ENCODE measurements at regions not wholly inside any gene's neighbourhood (a gene's known extent, or its start where the extent isn't known, plus 50 kb on each side); places are given as distances from the start of the nearest gene placed in this dataset.
"Not testable (repeated sequence)": the region's sequence is repeated elsewhere in the genome, so short reads cannot be mapped to it uniquely, and the experiment has no call there.

DNA sequence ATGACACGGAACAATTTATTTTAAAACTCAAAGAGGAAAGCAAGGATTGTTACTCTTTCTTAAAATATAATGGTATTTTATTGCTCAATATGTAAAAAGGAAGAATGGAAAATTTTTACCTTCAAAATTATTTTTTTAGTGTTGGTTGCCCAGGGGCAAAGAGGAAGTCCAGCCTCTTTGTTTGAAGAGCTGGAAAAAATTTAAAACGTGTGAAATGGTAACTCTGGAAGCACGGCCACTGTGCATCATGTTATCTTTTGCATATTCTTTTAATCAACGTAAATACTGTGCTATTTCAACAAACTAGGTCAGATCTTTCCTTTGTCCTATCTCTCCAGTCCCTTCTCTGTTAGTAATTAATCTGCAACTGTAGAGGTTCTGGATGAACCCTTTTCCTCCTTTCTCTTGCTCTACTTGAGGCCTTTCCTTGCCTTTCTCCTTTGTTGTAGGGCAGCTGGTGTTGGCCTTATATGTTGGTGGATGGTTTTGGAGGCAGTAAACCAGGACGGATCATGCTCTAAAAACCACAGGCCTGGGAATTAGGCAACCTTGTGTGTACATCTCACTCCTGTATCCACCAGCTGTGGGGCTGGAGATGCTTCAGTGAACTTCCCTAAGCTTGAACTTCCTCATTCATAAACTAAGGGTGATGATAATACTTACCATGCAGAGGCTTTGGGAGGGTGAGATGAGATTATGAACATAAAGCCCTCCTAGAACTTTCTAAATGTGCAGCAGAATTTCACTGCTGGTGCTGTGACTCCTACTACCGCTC, 143.3 kb downstream of the PRL start:
- TF ChIP-seq, protein P1, sequence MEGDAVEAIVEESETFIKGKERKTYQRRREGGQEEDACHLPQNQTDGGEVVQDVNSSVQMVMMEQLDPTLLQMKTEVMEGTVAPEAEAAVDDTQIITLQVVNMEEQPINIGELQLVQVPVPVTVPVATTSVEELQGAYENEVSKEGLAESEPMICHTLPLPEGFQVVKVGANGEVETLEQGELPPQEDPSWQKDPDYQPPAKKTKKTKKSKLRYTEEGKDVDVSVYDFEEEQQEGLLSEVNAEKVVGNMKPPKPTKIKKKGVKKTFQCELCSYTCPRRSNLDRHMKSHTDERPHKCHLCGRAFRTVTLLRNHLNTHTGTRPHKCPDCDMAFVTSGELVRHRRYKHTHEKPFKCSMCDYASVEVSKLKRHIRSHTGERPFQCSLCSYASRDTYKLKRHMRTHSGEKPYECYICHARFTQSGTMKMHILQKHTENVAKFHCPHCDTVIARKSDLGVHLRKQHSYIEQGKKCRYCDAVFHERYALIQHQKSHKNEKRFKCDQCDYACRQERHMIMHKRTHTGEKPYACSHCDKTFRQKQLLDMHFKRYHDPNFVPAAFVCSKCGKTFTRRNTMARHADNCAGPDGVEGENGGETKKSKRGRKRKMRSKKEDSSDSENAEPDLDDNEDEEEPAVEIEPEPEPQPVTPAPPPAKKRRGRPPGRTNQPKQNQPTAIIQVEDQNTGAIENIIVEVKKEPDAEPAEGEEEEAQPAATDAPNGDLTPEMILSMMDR (IDR thresholded peaks at IDR 0.05), result no peak
- no peak for DNase-seq
- Mint-ChIP-seq H3K4me3 (no peak overlapping the region), H3K9me3 (no peaks in the 10 kb centered on the region), H3K27ac (no peak overlapping the region), H3K4me1 (no peaks in the 10 kb centered on the region), H3K27me3 (ENCODE audit: low read depth in 2 of 2) (peaks cover 1 to 2% of the 10 kb centered on the region in 2 donors), H3K36me3 (no peaks in the 10 kb centered on the region)
- intact Hi-C loops (cut with micrococcal nuclease), result no loop called here
- Histone ChIP-seq H3K4me3 (ENCODE audit: low read length) (no peak overlapping the region), H3K9me3 (ENCODE audit: control insufficient read depth, insufficient read depth, low read length) (no peaks in the 10 kb centered on the region), H3K27me3 (ENCODE audit: control insufficient read depth, insufficient read depth, low read length) (no peaks in the 10 kb centered on the region), H3K4me1 (ENCODE audit: control insufficient read depth, insufficient read depth, low read length) (no peaks in the 10 kb centered on the region), H3K27ac (ENCODE audit: low read length) (no peak overlapping the region), H3K36me3 (ENCODE audit: control insufficient read depth, insufficient read depth, low read length) (no peaks in the 10 kb centered on the region)
- no peak for ATAC-seq
- 46% methylated on average over 5 of the region's 6 CpGs for WGBS (ENCODE audit: insufficient coverage)

DNA sequence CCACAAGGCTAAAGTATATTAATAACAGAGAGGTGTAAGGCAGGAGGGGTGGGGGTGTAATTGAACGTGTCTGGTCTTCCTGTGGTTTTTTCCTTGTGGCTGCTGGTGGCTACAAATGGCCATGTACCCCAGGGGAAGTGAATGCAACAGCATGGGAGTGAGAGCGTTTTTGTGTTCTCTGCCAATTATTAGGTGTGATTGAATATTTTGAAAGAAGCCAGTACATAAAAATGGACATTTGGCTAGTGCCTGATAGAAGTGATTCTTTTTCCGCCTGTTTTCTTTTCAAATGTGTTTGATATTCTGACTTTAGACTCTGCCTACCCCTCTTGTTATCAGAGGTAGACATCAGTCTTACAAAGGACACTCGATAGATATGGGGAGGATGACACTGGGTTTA, 141.3 kb downstream of the PRL start:
- no peak overlapping the region for H3K27ac Mint-ChIP-seq
- TF ChIP-seq, protein P1 (IDR thresholded peaks at IDR 0.05), result no peak
- Histone ChIP-seq H3K36me3 (ENCODE audit: control insufficient read depth, insufficient read depth, low read length) (no peaks in the 10 kb centered on the region), H3K4me1 (ENCODE audit: control insufficient read depth, insufficient read depth, low read length) (no peaks in the 10 kb centered on the region), H3K4me3 (ENCODE audit: low read length) (no peak overlapping the region), H3K9me3 (ENCODE audit: control insufficient read depth, insufficient read depth, low read length) (no peaks in the 10 kb centered on the region), H3K27ac (ENCODE audit: low read length) (no peak overlapping the region), H3K27me3 (ENCODE audit: control insufficient read depth, insufficient read depth, low read length) (no peaks in the 10 kb centered on the region)
- H3K36me3 Mint-ChIP-seq, result no peaks in the 10 kb centered on the region
- 38% methylated on average over 3 of the region's 4 CpGs for WGBS (ENCODE audit: insufficient coverage)
- H3K9me3 Mint-ChIP-seq, result no peaks in the 10 kb centered on the region
- intact Hi-C loops (cut with micrococcal nuclease), result no loop called here
- DNase-seq (no peak), ATAC-seq (no peak)
- no peaks in the 10 kb centered on the region for H3K4me1 Mint-ChIP-seq
- H3K4me3 Mint-ChIP-seq, result no peak overlapping the region
- H3K27me3 Mint-ChIP-seq (ENCODE audit: low read depth in 2 of 2), result peaks cover 0 to 2% of the 10 kb centered on the region in 2 donors

DNA sequence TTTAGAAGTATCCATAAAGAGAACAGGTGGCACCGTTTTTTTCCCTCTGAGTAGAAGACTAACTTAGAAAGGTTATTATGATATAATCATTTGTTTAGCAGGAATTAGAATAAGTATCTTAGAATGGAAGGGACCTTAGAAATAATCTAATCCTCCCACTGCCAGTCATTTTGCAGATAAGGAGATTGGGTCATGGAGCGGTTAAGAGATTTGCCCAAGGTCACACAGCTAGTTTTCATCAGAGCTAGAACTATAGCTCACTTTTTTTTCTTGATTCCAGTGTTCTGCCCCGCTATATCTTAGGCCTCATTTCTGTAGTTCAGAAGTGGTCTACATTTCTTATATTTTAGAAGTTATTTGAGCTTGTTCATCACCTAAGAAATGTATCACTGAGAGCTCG, 139.6 kb downstream of the PRL start:
- Histone ChIP-seq H3K4me1 (ENCODE audit: control insufficient read depth, insufficient read depth, low read length) (no peaks in the 10 kb centered on the region), H3K4me3 (ENCODE audit: low read length) (no peak overlapping the region), H3K27me3 (ENCODE audit: control insufficient read depth, insufficient read depth, low read length) (no peaks in the 10 kb centered on the region), H3K36me3 (ENCODE audit: control insufficient read depth, insufficient read depth, low read length) (no peaks in the 10 kb centered on the region), H3K9me3 (ENCODE audit: control insufficient read depth, insufficient read depth, low read length) (no peaks in the 10 kb centered on the region), H3K27ac (ENCODE audit: low read length) (no peak overlapping the region)
- TF ChIP-seq, protein P1 (IDR thresholded peaks at IDR 0.05), result no peak
- ATAC-seq (no peak), DNase-seq (no peak)
- no peak overlapping the region for H3K4me3 Mint-ChIP-seq
- no peaks in the 10 kb centered on the region for H3K9me3 Mint-ChIP-seq
- intact Hi-C loops (cut with micrococcal nuclease), result no loop called here
- H3K27ac Mint-ChIP-seq, result no peak overlapping the region
- H3K4me1 Mint-ChIP-seq, result no peaks in the 10 kb centered on the region
- 94% methylated on average over 2 of the region's 4 CpGs for WGBS (ENCODE audit: insufficient coverage)
- peaks cover 0 to 2% of the 10 kb centered on the region in 2 donors for H3K27me3 Mint-ChIP-seq (ENCODE audit: low read depth in 2 of 2)
- H3K36me3 Mint-ChIP-seq, result no peaks in the 10 kb centered on the region

DNA sequence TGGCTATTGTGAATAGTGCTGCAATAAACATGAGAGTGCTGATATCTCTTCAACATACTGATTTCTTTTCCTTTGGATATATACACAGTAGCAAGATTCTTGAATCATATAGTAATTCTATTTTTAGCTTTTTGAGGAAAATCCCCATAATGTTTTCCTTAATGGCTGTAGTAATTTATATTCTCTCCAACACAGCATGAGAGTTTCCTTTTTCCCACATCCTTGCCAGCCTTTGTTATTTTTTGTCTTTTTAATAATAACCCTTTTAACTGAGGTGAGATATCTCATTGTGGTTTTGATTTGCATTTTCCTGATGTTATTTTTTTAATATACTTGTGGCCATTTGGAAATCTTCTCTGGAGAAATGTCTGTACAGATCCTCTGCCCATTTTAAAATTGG, 132.6 kb downstream of the PRL start:
- DNase-seq (no peak), ATAC-seq (no peak)
- Histone ChIP-seq H3K4me3 (ENCODE audit: low read length) (no peak overlapping the region), H3K4me1 (ENCODE audit: control insufficient read depth, insufficient read depth, low read length) (no peaks in the 10 kb centered on the region), H3K36me3 (ENCODE audit: control insufficient read depth, insufficient read depth, low read length) (no peaks in the 10 kb centered on the region), H3K27me3 (ENCODE audit: control insufficient read depth, insufficient read depth, low read length) (no peaks in the 10 kb centered on the region), H3K9me3 (ENCODE audit: control insufficient read depth, insufficient read depth, low read length) (no peaks in the 10 kb centered on the region), H3K27ac (ENCODE audit: low read length) (no peak overlapping the region)
- intact Hi-C loops (cut with micrococcal nuclease), result no loop called here
- H3K9me3 Mint-ChIP-seq, result peaks cover 2 to 6% of the 10 kb centered on the region in 2 donors
- no peaks in the 10 kb centered on the region for H3K36me3 Mint-ChIP-seq
- H3K4me1 Mint-ChIP-seq, result no peaks in the 10 kb centered on the region
- TF ChIP-seq, protein P1 (IDR thresholded peaks at IDR 0.05), result no peak
- no peak overlapping the region for H3K4me3 Mint-ChIP-seq
- no peaks in the 10 kb centered on the region for H3K27me3 Mint-ChIP-seq (ENCODE audit: low read depth in 2 of 2)
- H3K27ac Mint-ChIP-seq, result no peak overlapping the region

DNA sequence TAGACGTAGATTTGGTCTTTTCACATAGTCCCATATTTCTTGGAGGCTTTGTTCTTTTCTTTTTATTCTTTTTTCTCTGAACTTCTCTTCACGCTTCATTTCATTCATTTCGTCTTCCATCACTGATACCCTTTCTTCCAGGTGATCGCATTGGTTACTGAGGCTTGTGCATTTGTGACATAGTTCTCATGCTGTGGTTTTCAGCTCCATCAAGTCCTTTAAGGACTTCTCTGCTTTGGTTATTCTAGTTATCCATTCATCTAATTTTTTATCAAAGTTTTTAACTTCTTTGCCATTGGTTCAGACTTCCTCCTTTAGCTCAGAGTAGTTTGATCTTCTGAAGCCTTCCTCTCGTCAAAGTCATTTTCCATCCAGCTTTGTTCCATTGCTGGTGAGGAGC, 125.8 kb downstream of the PRL start:
- H3K4me3 ChIP-seq (ENCODE audit: low read length); H3K4me1 ChIP-seq (ENCODE audit: control insufficient read depth, insufficient read depth, low read length); H3K27me3 ChIP-seq (ENCODE audit: control insufficient read depth, insufficient read depth, low read length); H3K36me3 ChIP-seq (ENCODE audit: control insufficient read depth, insufficient read depth, low read length); intact Hi-C loops (cut with micrococcal nuclease); H3K4me3 Mint-ChIP-seq; H3K36me3 Mint-ChIP-seq; H3K4me1 Mint-ChIP-seq; DNase-seq; ATAC-seq; H3K27ac ChIP-seq (ENCODE audit: low read length); H3K27me3 Mint-ChIP-seq (ENCODE audit: low read depth in 2 of 2); H3K27ac Mint-ChIP-seq: not testable (repeated sequence)
- WGBS (ENCODE audit: insufficient coverage), result 90% methylated on average over 3 of the region's 5 CpGs
- H3K9me3 ChIP-seq (ENCODE audit: control insufficient read depth, insufficient read depth, low read length), result peaks cover 17% of the 10 kb centered on the region
- H3K9me3 Mint-ChIP-seq, result peaks cover 15 to 22% of the 10 kb centered on the region in 2 donors
